HUDEP-2 (cell line): ENCODE measurements at regions not wholly inside any gene's neighbourhood (a gene's known extent, or its start where the extent isn't known, plus 50 kb on each side); places are given as distances from the start of the nearest gene placed in this dataset.
"Not testable (repeated sequence)": the region's sequence is repeated elsewhere in the genome, so short reads cannot be mapped to it uniquely, and the experiment has no call there.

Source experiments
- DNase-seq, 76 experiments: peaks; one replicate each; lab custom pipeline; 2025; ENCODE audit not compliant: unreplicated experiment in 76 of 76; lab: John Stamatoyannopoulos, UW

DNA sequence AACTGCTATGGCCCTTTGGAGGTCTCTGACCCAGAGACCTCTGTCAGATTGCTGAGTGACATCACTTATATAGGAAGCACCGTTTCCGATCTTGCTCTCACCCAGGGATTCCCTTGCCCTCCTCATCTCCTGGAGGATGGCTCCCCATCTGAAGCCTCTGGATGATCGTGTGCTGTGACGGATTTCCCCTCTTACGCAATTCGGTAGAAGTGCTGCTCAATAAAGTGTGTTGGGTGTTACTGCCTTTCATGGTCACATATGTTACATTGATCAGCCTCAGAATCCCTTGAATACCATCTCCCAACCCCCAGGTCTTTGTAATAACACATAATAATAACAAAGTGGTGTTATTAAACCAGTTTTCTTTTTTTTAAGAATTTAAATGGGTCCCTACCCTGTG, 107.3 kb upstream of the CLEC14A start:
- no peak for DNase-seq

DNA sequence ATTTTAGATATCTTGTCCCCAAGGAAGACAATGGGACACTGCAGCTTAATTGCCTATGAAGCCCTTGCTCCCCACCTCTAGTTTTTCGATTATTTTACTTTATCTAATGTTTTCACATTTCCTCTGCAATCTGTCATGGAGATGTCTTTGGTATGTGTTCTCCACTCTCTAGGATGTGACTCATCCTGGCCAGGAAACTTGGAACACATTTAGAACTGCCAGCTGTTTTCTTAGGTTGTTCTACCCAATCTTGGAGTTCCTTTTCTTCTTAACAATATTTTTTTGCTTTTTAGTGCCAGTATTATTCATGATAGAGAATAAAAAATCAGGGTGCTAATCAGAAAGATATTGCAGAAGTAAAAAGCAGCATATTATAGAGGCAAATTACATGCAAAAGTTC, 101.7 kb upstream of the CLEC14A start:
- DNase-seq: no peak

DNA sequence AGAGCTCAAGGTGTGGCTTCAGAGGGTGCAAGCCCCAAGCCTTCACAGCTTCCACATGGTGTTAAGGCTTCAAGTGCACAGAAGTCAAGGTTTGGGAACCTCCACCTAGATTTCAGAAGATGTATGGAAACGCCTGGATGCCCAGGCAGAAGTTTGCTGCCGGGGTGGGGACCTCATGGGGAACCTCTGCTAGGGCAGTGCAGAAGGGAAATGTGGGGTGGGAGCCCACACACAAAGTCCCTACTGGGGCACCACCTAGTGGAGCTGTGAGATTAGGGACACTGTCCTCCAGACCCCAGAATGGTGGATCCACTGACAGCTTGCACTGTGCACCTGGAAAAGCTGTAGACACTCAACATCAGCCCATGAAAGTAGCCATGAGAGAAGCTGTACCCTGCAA, 99.6 kb upstream of the CLEC14A start:
- DNase-seq: not testable (repeated sequence)

DNA sequence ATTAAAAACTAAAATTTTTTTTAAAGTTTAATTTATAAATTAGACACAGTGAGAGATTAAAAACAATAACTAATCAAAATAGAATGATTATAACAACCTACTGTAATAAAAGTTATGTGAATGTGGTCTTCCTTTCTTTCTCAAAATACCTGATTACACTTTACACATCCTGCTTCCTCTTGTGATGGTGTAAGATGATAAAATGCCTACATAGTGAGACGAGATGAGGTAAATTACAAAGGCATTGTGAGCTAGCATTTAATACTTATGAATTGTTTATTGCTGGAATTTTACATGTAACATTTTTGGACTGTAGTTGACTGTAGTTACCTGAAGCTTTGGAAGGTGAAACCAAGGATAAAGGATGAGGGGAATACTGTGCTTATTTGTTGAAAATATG, 94.2 kb upstream of the CLEC14A start:
- no peak for DNase-seq

DNA sequence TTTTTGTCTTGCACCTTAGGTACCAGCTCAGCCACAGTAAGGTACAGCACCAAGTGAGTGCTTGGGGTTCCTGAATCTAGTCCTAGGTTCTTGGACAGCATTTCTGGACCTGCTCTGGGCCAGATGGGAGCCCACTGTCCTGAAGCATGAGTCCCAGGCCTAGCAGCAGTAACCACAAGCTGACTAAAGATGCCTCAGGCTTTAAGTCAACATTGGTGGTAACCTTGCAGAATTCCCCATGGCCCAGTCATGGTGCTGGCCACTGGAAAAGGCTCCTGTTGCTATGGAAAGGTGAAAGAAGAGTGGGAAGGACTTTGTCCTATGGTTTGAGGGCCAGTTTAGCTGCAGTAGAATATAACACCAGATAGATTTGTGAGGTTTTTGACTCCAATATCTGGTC, 86.9 kb upstream of the CLEC14A start:
- no peak for DNase-seq

DNA sequence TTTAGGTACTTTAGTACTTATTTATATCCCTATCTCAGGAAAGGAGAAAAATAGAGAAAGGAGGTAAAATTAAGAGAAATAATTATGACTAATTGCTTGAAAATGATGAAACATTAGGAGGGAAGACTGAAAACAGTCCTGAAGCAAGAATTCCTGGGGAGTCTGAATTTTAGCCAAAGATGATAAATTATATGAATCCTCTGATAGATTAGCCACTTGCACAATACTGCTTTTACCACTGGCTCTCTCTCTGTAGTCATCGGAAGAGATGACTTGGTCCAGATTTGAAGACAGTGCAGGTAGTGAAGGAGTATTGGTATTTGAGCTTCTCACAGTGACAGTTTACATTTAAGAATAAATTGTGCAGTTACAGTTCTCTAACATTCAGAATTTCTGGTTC, 83.8 kb upstream of the CLEC14A start:
- no peak for DNase-seq

DNA sequence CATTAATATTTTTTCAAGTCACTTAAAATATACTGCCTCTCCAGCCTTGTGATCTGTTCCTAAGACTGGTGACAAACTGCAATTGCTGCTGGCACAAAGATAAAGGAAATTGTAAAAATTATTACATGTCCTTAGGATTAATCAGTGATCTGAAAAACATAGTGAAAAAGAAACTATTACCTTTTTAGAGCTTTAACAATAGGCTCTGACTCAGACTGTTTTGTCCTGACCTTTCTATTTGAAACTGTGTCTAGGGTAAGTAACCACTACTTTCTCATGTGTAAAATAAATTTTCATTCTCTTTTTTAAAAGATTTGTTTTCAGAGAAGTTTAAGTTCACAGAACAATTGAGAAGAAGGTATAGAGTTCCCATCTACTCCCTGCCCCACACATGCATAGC, 80.4 kb upstream of the CLEC14A start:
- no peak for DNase-seq

DNA sequence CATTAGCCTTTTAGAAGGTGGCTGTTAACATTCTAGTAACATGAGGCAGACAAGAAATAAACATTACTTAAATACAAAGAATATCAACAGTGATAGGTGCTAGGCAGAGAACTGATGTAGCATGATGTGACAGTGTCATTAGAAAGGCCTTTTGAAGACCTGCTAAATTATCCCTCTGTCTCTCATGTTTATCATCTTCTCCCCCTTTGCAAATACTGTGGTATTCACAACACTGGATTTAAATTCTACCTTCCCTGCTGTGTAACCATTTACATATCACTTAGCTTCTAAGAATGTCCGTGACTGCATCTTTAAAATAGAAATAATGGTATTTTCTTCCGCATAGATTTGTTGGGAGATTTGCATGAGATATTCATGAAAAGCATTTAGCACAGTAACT, 74.4 kb upstream of the CLEC14A start:
- DNase-seq: no peak

DNA sequence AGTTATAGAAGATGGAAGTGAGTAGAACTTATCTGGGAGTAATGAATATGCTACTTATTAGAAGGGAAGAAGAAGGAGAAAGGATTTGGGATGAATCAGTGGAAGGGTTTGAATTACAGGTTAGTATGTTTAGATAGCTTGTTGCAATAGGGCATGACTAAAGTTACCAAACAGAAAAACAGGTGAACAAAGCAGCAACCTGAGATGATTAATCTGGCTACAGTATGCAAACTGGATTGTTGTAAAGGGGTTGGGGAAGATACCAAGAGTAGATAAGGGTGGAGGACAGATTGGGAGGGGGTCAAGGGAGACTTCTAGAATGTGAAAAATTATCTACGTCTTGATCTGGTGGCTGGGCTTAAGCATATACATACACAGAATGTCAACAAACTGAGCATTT, 73.4 kb upstream of the CLEC14A start:
- no peak for DNase-seq

DNA sequence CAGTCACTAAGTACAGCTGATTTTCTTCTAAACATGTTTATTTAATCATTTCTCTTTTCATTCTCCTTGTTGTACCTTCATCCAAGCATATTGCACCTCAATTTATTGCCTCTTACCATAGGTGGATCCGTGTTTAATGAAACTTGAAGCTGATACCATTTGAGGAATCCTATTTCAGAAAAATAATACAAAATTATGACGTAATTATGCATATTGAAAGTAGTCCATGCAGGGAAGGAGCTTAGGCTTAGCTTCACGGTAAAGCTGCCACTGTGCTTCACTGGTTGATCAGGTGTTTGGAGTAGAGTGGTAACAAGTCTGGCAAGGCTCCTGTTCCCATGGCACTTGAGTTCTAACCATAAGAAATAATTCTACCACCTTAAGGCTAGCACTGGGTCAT, 61.0 kb upstream of the CLEC14A start:
- DNase-seq: no peak

DNA sequence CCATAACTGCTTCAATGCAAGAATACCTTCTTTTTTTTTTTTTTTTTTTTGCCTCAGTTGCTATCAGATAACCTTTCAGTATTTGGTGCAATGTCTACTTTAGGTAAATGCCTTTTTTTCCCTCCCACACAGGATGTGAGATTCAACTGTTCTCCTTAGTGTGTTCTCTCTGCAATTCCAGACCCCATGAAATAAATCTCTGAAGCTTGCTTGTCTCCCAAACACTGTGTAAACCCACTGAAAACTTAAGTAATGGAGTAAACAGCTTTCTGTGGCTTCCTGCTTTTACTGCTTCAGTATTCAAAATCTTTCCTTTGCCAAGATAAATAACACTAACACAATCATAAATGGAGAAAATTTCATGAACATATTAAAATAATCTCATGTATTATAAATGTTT, 55.8 kb upstream of the CLEC14A start:
- no peak for DNase-seq

DNA sequence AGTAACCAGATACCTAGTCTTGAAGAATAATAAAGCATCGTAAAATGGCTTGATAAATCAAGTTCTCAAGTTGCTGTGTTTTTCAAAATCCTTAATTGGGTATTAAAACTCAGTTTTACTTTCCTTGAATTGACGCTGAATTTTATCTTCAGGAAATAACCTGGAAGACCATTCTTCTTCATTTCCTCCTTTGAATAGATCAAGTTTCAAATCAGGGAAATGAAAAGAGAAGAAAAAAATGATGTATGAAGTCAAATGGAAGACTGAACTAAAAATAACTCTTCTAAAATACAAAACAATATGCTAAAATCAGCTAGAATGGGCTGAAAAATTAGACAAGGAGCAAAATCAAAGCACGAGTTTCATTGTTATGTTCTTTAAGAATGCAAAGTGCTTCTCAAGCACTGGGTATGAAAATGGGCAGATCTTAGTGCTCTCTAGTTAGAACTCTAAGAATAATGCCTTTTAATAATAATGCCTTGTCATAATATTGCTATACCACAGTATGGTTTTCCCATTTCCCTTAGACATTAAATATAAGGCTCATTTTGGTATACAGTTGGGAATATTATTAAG, 54.6 kb upstream of the CLEC14A start:
- DNase-seq: no peak

DNA sequence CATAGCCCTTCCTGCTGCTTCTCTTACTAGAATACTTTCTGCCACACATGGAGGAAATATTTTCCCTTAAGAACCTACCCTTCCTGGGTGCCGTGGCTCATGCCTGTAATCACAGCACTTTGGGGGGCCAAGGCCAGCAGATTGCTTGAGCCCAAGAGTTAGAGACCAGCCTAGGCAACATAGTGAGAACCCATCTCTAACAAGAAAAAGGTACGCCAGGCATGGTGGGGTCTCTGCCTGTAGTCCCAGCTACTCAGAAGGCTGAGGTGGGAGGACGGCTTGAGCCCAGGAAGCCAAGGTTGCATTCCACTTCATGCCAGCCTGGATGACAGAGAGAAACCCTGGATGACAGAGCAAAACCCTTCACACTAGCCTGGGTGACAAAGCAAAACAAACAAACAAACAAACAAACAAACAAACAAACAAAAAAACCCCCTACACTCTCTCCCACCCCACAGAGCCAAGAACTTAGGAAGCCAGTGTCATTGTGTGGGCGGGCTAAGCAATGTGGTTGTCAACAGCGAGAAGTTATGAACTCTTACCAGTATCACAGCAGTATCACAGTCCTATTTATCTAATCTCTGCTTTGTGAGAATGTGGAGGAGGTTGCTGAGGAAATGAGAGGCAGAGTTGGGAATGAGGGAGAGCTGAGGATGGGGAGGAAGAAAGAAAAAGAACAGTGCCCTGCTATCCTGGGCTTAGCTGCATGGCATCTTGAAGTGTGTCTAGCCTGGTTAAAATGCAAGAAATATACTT, 53.8 kb upstream of the CLEC14A start:
- no peak for DNase-seq
